OCI-LY3 (cell line): ENCODE measurements at regions not wholly inside any gene's neighbourhood (a gene's known extent, or its start where the extent isn't known, plus 50 kb on each side); places are given as distances from the start of the nearest gene placed in this dataset.

Experiments
- H2AFZ ChIP-seq: fragments of 200-600, 300-600 bp; shearing (Covaris generic); 2 replicates; pipeline ENCODE4 v1.6.0; 2014; ENCODE audit warnings: antibody characterized with exemption, low read depth, low read length
- H3K27ac ChIP-seq: fragments of 200-600, 300-600 bp; sonication (generic); 2 replicates; pipeline ENCODE4 v1.5.1; 2014; ENCODE audit warnings: mild to moderate bottlenecking, low read length, moderate library complexity, mixed read lengths
- H3K27me3 ChIP-seq: fragments of 200-600, 300-600 bp; sonication (generic); 2 replicates; pipeline ENCODE4 v1.6.1; 2014; ENCODE audit warnings: low read depth, low read length, mixed read lengths
- H3K36me3 ChIP-seq: fragments of 200-600, 300-600 bp; sonication (generic); replicated peaks from 2 replicates; pipeline ENCODE3; 2014; ENCODE audit warnings: low read depth, low read length, mixed read lengths
- H3K4me1 ChIP-seq: fragments of 300-600, 200-600 bp; sonication (generic); 2 replicates; pipeline ENCODE4 v1.6.1; 2014; ENCODE audit warnings: low read length, mixed read lengths
- H3K4me2 ChIP-seq: fragments of 200-600, 300-600 bp; sonication (generic); 2 replicates; pipeline ENCODE4 v1.6.1; 2014; ENCODE audit warnings: low read length, mixed read lengths
- H3K4me3 ChIP-seq: fragments of 300-600, 200-600 bp; sonication (generic); 2 replicates; pipeline ENCODE4 v1.5.1; 2014; ENCODE audit warnings: antibody characterized with exemption, mild to moderate bottlenecking, low read length, moderate library complexity
- H3K79me2 ChIP-seq: fragments of 300-600, 200-600 bp; shearing (Covaris generic); 2 replicates; pipeline ENCODE4 v1.6.1; 2014; ENCODE audit warnings: mild to moderate bottlenecking, low read length, mixed read lengths
- H3K9ac ChIP-seq: fragments of 300-600, 200-600 bp; shearing (Covaris generic); 2 replicates; pipeline ENCODE4 v1.6.0; 2014; ENCODE audit warnings: mild to moderate bottlenecking, low read length, moderate library complexity
- H3K9me3 ChIP-seq: fragments of 200-600, 300-600 bp; shearing (Covaris generic); 2 replicates; pipeline ENCODE4 v1.6.1; 2014; ENCODE audit warnings: low read length, mixed read lengths; ENCODE audit not compliant: insufficient read depth
- H4K20me1 ChIP-seq: fragments of 200-600, 300-600 bp; sonication (generic); 2 replicates; pipeline ENCODE4 v1.6.1; 2016; ENCODE audit warnings: low read length, mixed read lengths; ENCODE audit not compliant: insufficient read depth
- EZH2phosphoT487 ChIP-seq: fragments of 200-600 bp; shearing (Covaris generic); IDR thresholded peaks from 2 replicates; pipeline ENCODE4 v1.6.1; 2018; ENCODE audit warnings: antibody characterized with exemption, mixed run types, low read depth
- TF ChIP-seq, protein P1 (sequence below): fragments of 200-600, 300-600 bp; sonication (generic); IDR thresholded peaks from 2 replicates; pipeline ENCODE4 v1.5.1; 2014; ENCODE audit warnings: antibody characterized with exemption, low read length, low read depth

DNA sequence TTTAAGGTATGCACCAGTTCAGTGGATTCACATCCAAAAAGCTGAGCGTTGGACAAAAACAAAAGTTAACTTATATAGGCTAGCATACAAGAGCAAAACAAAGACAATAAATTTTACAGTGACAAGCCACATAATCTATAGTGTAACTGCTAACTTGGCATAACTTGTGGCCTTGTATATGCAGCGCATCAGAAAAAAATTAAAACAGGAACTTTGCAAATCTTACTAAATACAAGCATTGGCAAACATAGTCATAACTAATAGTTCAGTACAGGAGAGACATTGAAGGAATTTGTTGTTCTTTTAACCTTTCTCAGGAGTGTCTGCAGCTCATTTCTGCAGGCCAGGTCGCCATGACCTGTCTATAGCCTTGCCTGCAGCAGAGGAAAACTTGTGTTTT lies 54.6 kb downstream of the OR10H4 start:
- TF ChIP-seq EZH2phosphoT487: no peak
- TF ChIP-seq, protein P1, sequence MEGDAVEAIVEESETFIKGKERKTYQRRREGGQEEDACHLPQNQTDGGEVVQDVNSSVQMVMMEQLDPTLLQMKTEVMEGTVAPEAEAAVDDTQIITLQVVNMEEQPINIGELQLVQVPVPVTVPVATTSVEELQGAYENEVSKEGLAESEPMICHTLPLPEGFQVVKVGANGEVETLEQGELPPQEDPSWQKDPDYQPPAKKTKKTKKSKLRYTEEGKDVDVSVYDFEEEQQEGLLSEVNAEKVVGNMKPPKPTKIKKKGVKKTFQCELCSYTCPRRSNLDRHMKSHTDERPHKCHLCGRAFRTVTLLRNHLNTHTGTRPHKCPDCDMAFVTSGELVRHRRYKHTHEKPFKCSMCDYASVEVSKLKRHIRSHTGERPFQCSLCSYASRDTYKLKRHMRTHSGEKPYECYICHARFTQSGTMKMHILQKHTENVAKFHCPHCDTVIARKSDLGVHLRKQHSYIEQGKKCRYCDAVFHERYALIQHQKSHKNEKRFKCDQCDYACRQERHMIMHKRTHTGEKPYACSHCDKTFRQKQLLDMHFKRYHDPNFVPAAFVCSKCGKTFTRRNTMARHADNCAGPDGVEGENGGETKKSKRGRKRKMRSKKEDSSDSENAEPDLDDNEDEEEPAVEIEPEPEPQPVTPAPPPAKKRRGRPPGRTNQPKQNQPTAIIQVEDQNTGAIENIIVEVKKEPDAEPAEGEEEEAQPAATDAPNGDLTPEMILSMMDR: no peak

DNA sequence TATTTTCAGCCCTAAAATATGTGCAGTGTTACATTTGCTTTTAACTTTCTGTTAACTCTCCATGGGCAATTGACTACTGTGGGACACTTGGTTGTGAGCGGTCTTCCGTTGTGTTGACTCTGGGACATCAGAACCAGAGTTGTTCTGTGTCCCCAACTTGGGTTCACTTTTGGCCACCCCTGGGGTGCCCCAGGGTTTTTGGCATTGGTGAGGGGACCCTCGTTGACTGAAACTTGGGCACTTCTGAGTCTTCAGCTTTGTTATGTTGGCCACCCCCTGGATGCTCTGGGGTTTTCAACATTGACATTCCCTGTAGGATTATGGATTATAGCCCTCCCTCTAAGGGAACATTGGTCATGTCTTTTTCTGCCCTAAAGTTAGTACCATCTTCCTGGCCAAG lies 57.1 kb downstream of the OR10H4 start:
- Histone ChIP-seq H2AFZ (no peak overlapping the region), H3K4me3 (no peak overlapping the region), H3K27ac (no peak overlapping the region), H3K79me2 (no peaks in the 10 kb centered on the region), H3K27me3 (no peaks in the 10 kb centered on the region), H3K4me2 (no peak overlapping the region), H3K9me3 (no peaks in the 10 kb centered on the region), H3K9ac (no peak overlapping the region), H3K4me1 (peaks cover 16% of the 10 kb centered on the region), H4K20me1 (no peaks in the 10 kb centered on the region), H3K36me3 (no peaks in the 10 kb centered on the region)
- TF ChIP-seq EZH2phosphoT487: no peak
- TF ChIP-seq, protein P1: no peak

More for the DNA sequence above, 54.6 kb downstream of the OR10H4 start:
- Histone ChIP-seq H2AFZ (no peak overlapping the region), H3K4me2 (no peak overlapping the region), H3K4me3 (no peak overlapping the region), H3K79me2 (no peaks in the 10 kb centered on the region), H3K27ac (no peak overlapping the region), H3K27me3 (no peaks in the 10 kb centered on the region), H3K9me3 (no peaks in the 10 kb centered on the region), H3K36me3 (no peaks in the 10 kb centered on the region), H3K9ac (no peak overlapping the region), H3K4me1 (peaks cover 31% of the 10 kb centered on the region), H4K20me1 (no peaks in the 10 kb centered on the region)

DNA sequence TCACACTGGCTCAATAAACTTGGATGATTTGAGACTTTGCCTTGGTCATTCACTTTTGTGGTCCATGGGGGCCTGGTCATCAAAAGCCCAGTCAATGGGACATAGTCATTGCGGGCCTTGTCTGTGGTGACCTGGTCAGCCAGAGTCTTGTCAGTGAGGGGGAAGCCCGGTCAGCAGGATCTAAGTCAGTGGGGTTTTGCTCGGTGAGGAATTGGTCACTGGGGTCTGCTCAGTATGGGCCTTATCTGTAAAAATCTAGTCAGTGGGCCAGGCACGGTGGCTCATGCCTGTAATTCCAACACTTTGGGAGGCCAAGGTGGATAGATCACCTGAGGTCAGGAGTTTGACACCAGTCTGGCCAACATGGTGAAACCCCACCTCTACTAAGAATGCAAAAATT lies 63.7 kb upstream of the TPM4 start:
- no peaks in the 10 kb centered on the region for H3K79me2 ChIP-seq
- no peaks in the 10 kb centered on the region for H3K9me3 ChIP-seq
- H4K20me1 ChIP-seq: no peaks in the 10 kb centered on the region
- H3K4me3 ChIP-seq: no peak overlapping the region
- H3K36me3 ChIP-seq: no peaks in the 10 kb centered on the region
- TF ChIP-seq, protein P1: no peak
- TF ChIP-seq EZH2phosphoT487: no peak
- no peaks in the 10 kb centered on the region for H3K4me1 ChIP-seq
- H2AFZ ChIP-seq: no peak overlapping the region
- H3K9ac ChIP-seq: no peak overlapping the region
- H3K27ac ChIP-seq: no peak overlapping the region
- no peaks in the 10 kb centered on the region for H3K27me3 ChIP-seq
- no peak overlapping the region for H3K4me2 ChIP-seq

DNA sequence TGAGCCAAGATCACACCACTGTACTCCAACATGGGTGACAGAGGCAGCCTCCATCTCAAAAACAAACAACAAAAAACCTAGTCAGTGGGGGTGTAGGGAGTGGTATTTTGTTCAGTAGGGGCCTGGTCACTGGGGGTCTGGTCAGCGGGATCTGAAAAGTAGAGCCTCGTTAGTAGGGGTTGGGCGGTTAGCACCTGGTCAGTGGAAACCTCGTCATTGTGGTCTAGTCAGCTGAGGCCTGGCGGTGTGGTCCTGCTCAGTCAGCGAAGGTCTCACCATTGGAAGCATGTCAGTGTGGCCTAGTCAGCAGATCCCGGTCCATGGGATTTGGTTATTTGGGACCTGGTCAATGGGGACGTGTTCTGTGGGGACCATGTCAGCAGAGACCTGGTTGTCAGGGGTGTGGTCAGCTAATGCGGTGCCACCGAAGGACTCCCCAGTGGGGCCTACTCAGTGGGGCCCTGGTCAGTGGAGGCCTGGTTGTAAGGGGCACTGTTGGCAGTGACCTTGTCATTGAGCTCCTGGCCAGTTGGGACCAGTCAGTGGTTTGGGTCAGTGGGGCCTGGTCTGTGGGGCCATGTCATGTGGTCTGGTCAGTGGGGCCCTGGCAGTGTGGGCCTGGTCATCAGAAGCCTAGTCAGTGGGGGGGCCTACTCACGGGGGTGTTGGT lies 63.0 kb upstream of the TPM4 start:
- Histone ChIP-seq H3K27ac (no peak overlapping the region), H2AFZ (no peak overlapping the region), H3K27me3 (no peaks in the 10 kb centered on the region), H3K9ac (no peak overlapping the region), H3K9me3 (no peaks in the 10 kb centered on the region), H3K4me3 (no peak overlapping the region), H3K4me2 (no peak overlapping the region), H3K79me2 (no peaks in the 10 kb centered on the region), H4K20me1 (no peaks in the 10 kb centered on the region), H3K36me3 (no peaks in the 10 kb centered on the region), H3K4me1 (no peaks in the 10 kb centered on the region)
- TF ChIP-seq EZH2phosphoT487: no peak
- TF ChIP-seq, protein P1: no peak
